Omental fat pad (tissue), 3 donors: ENCODE measurements at regions not wholly inside any gene's neighbourhood (a gene's known extent, or its start where the extent isn't known, plus 50 kb on each side); places are given as distances from the start of the nearest gene placed in this dataset.

Source experiments
- ATAC-seq: fragments of 150-250 bp; one replicate; pipeline ENCODE4 v1.9.1; 2016; ENCODE audit warnings: mild to moderate bottlenecking, moderate library complexity; ENCODE audit not compliant: low FRiP score
- DNase-seq: peaks from one replicate; pipeline ENCODE4 v3.0.0-alpha.2; 2019; ENCODE audit warnings: low spot score
- TF ChIP-seq, protein P1 (sequence below), 3 donors: fragments of 450-650 bp; IDR thresholded peaks; one replicate each; pipeline ENCODE4 v1.5.1; 2016 to 2017; ENCODE audit warnings: antibody characterized with exemption in 3 of 3, mild to moderate bottlenecking in 3 of 3, moderate library complexity in 2 of 3

DNA sequence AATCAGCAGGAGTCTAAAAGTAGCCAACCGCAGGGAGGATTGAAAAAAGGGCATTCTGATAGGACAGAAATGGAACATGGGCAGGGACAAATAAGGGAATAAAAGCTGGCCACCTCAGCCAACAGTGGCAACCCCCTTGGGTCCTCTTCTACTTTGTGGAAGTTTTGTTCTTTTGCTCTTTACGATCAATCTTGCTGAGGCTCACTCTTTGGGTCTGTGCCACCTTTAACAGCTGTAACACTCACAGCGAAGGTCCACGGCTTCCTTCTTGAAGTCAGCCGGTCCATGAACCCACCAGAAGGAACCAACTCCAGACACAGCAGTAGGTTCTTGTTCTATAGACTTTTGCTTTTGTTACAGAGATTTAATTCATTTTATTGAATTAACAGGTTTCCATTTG, 285.4 kb upstream of the CDH20 start:
- DNase-seq (no peak), ATAC-seq (no peak)
- TF ChIP-seq, protein P1, sequence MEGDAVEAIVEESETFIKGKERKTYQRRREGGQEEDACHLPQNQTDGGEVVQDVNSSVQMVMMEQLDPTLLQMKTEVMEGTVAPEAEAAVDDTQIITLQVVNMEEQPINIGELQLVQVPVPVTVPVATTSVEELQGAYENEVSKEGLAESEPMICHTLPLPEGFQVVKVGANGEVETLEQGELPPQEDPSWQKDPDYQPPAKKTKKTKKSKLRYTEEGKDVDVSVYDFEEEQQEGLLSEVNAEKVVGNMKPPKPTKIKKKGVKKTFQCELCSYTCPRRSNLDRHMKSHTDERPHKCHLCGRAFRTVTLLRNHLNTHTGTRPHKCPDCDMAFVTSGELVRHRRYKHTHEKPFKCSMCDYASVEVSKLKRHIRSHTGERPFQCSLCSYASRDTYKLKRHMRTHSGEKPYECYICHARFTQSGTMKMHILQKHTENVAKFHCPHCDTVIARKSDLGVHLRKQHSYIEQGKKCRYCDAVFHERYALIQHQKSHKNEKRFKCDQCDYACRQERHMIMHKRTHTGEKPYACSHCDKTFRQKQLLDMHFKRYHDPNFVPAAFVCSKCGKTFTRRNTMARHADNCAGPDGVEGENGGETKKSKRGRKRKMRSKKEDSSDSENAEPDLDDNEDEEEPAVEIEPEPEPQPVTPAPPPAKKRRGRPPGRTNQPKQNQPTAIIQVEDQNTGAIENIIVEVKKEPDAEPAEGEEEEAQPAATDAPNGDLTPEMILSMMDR (IDR thresholded peaks at IDR 0.05) = no peak

DNA sequence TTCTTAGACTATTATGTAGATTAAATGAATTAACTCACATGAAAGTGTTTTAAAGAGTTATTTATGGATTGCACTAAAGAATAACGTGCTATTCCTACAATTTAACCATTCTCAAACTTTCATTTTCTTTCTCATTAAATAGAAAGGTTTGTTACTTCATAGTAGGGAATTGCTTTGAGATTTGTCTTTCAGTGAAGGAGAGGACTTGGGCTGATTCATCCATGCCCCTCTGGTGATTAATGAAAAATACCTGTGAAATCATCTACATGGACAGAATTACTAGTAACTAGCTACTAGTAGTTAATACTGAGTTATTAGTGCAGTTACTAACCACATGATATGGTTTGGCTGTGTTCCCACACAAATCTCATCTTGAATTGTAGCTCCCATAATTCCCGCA, 275.8 kb upstream of the CDH20 start:
- DNase-seq (no peak), ATAC-seq (no peak)
- TF ChIP-seq, protein P1 (IDR thresholded peaks at IDR 0.05) = no peak

DNA sequence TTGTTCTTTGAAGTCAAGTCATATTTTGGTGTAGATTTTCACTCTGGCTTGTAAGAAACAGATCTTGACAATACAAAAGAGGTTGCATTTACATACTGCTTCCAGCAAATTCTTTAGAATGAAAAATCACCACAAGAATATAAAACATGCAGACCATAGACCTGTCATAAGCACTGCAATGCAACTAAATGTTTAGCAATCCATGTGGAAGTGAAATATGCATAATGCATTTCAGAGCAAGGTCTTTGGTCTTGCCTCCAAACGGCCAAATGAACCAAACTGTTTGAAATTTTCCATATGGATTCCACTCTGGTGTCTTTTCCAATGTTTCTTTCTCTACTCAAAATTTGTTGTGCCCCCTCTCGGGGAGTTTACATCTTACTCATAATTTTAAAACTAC, 271.0 kb upstream of the CDH20 start:
- TF ChIP-seq, protein P1 (IDR thresholded peaks at IDR 0.05) = no peak
- no peak for DNase-seq
- no peak for ATAC-seq

DNA sequence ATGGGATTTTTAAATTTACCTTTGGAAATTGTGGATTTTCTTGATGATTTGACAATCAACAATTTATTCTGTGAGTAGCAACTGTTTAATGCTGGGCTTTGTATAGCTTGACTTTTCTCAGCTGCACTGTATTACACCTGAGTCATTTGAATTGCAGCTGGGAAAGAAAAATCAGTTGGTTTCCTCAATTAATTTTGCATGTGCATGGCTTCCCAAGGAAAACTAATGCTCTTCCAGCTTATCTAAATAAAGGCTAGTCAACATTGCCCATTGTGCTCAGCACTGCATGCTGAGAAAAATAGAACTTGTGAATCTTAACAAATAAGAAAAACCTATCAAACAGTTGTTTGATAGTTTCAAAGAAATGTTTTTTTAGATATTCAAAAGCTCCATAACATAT, 268.3 kb upstream of the CDH20 start:
- ATAC-seq = no peak
- TF ChIP-seq, protein P1 (IDR thresholded peaks at IDR 0.05) = no peak

DNA sequence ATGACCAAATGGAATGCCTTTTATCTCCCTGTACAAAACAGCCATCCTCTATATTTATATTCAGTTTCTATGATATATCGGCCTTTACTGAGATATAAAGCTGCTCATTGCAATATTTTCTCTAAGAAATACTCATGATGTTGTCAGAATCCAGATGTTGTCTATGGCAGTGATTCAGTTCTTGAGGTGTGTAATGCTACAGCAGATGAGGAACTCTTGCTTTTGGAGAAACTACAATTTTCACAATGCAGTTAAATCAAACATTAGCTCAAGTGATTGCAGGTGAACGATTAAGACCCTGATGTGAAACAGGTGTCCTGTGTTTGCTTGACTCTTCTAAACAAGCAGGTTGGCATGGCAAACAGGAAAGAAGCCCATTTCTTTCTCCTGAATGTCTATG, 256.2 kb upstream of the CDH20 start:
- DNase-seq (no peak), ATAC-seq (no peak)
- TF ChIP-seq, protein P1 (IDR thresholded peaks at IDR 0.05) = no peak

More for the DNA sequence above, 268.3 kb upstream of the CDH20 start:
- DNase-seq = no peak

DNA sequence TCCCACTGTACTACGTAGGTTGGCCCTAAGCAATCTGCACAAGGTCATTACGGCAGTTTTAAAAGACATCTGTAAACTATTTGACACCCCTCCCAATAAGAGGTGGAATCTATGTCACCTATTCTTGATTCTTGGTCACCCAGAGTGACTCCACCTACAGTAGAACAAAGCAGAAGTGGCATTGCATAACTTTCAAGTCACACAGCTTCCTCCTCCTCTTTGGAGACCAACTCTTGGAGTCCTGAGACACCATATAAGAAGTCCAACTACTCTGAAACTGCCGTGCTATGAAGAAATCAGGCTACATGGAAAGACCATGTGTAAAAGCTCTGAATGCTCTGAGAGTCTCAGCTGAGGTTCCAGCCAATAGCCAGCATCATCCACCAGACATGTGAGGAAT, 253.5 kb upstream of the CDH20 start:
- ATAC-seq = no peak
- TF ChIP-seq, protein P1 (IDR thresholded peaks at IDR 0.05) = no peak

DNA sequence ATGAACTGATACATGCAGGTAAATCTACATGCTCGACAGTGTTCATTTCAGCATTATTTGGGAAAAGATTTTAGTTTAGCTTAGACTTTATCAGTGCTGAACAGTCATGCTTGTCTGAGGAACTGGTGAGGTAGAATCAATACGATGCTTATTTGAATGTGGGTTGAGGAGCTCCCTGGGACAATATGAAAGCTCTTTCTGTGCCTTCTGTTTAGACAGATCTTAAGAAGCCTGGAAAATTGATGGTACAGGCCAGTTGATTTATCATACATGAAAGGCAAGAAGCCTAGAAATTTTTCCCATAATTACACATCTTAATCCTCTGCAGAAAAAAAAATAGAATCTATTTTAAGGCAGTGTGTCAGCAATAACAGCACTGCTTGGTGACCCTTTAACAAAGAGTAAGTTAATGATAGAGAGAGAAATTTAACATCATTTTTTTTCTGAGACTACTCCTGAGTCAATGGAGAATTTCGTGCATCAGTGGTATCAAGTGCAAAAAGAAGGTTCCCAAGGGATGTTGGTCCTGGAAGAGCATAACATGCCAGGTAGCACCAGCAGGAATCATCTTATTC, 252.2 kb upstream of the CDH20 start:
- ATAC-seq (no peak), DNase-seq (no peak)
- TF ChIP-seq, protein P1 (IDR thresholded peaks at IDR 0.05) = no peak

More for the DNA sequence above, 253.5 kb upstream of the CDH20 start:
- DNase-seq = no peak
